Peyer's patch (tissue), 4 donors: ENCODE measurements at regions not wholly inside any gene's neighbourhood (a gene's known extent, or its start where the extent isn't known, plus 50 kb on each side); places are given as distances from the start of the nearest gene placed in this dataset.

Experiments used
- DNase-seq, 3 donors: peaks; one replicate each; pipeline ENCODE4 v3.0.0-alpha.2; 2017 to 2019
- H3K27ac ChIP-seq, 4 donors: fragments of 200-600 bp; sonication (generic); one replicate each; pipeline ENCODE4 v1.5.1; 2016 to 2019
- H3K27me3 ChIP-seq, 2 donors: fragments of 200-600 bp; sonication (generic); one replicate each; pipeline ENCODE4 v1.5.1; 2019
- H3K36me3 ChIP-seq, 3 donors: fragments of 200-600 bp; sonication (generic); one replicate each; pipeline ENCODE4 v1.5.1; 2016 to 2019
- H3K4me1 ChIP-seq, 4 donors: fragments of 200-600 bp; sonication (generic); one replicate each; pipeline ENCODE4 v1.5.1; 2016 to 2019
- H3K4me3 ChIP-seq, 4 donors: fragments of 200-600 bp; sonication (generic); 1 replicate in 3 of 4; 2 replicates in 1 of 4; pipeline ENCODE4 v1.5.1; 2016 to 2019; ENCODE audit warnings: mild to moderate bottlenecking in 1 of 4
- H3K9me3 ChIP-seq, 4 donors: fragments of 200-600 bp; sonication (generic); one replicate each; pipeline ENCODE4 v1.5.1; 2016 to 2019; ENCODE audit warnings: mild to moderate bottlenecking in 1 of 4
- CTCF ChIP-seq, 6 experiments: fragments of 450-650 bp in 4 of 6; fragments of 200-600 bp in 2 of 6; sonication (generic) in 1 of 6; IDR thresholded peaks; one replicate each; pipeline ENCODE4 v1.5.1; 2017 to 2019; ENCODE audit warnings: antibody characterized with exemption in 6 of 6, mild to moderate bottlenecking in 3 of 6, moderate library complexity in 1 of 6
- POLR2A ChIP-seq, 2 donors: fragments of 450-650 bp; IDR thresholded peaks; one replicate each; pipeline ENCODE4 v1.5.1; 2017; ENCODE audit warnings: antibody characterized with exemption in 2 of 2, mild to moderate bottlenecking in 2 of 2, moderate library complexity in 2 of 2

GRCh38 chr20:58065508-58066361, 162.7 kb downstream of the ANKRD60 start:
- peak in 1 of 3 donors; percentile 13 for DNase-seq
- Histone ChIP-seq H3K27ac (no peak overlapping the region), H3K27me3 (no peaks in the 10 kb centered on the region), H3K36me3 (no peaks in the 10 kb centered on the region), H3K9me3 (no peaks in the 10 kb centered on the region), H3K4me3 (no peak overlapping the region), H3K4me1 (no peaks in the 10 kb centered on the region)
- TF ChIP-seq POLR2A (IDR thresholded peaks at IDR 0.05) = no peak
- TF ChIP-seq CTCF (IDR thresholded peaks at IDR 0.05) = no peak

- Histone ChIP-seq H3K36me3 (no peaks in the 10 kb centered on the region), H3K9me3 (no peaks in the 10 kb centered on the region), H3K4me1 (no peaks in the 10 kb centered on the region), H3K27ac (no peak overlapping the region), H3K4me3 (no peak overlapping the region), H3K27me3 (no peaks in the 10 kb centered on the region)
- peak in 1 of 3 donors; percentile 27 for DNase-seq
- TF ChIP-seq POLR2A (IDR thresholded peaks at IDR 0.05) = no peak
- no peak for TF ChIP-seq CTCF (IDR thresholded peaks at IDR 0.05)
Observed at GRCh38 chr20:58064411-58065010, 163.9 kb downstream of the ANKRD60 start.

GRCh38 chr20:58059260-58059544, 169.3 kb downstream of the ANKRD60 start:
- TF ChIP-seq CTCF (IDR thresholded peaks at IDR 0.05) (no peak), POLR2A (IDR thresholded peaks at IDR 0.05) (no peak)
- Histone ChIP-seq H3K4me1 (peaks cover 0 to 8% (median 0%) of the 10 kb centered on the region in 4 donors), H3K9me3 (no peaks in the 10 kb centered on the region), H3K4me3 (no peak overlapping the region), H3K36me3 (no peaks in the 10 kb centered on the region), H3K27ac (no peak overlapping the region), H3K27me3 (no peaks in the 10 kb centered on the region)
- peak in 1 of 3 donors; percentile 11 for DNase-seq

- Histone ChIP-seq H3K9me3 (no peaks in the 10 kb centered on the region), H3K27ac (no peak overlapping the region), H3K4me1 (peaks cover 0 to 8% (median 0%) of the 10 kb centered on the region in 4 donors), H3K27me3 (no peaks in the 10 kb centered on the region), H3K4me3 (no peak overlapping the region), H3K36me3 (no peaks in the 10 kb centered on the region)
- peak in 1 of 3 donors; percentile 28 for DNase-seq
- TF ChIP-seq POLR2A (IDR thresholded peaks at IDR 0.05) (no peak), CTCF (IDR thresholded peaks at IDR 0.05) (no peak)
Observed at GRCh38 chr20:58058421-58059259, 169.8 kb downstream of the ANKRD60 start.

- peaks cover 0 to 8% (median 0%) of the 10 kb centered on the region in 4 donors for H3K4me1 ChIP-seq
- H3K9me3 ChIP-seq = no peaks in the 10 kb centered on the region
- H3K4me3 ChIP-seq = no peak overlapping the region
- DNase-seq = peak in 1 of 3 donors; percentile 0
- no peaks in the 10 kb centered on the region for H3K27me3 ChIP-seq
- TF ChIP-seq POLR2A (IDR thresholded peaks at IDR 0.05) = no peak
- TF ChIP-seq CTCF (IDR thresholded peaks at IDR 0.05) = no peak
- no peaks in the 10 kb centered on the region for H3K36me3 ChIP-seq
- no peak overlapping the region for H3K27ac ChIP-seq
Observed at GRCh38 chr20:58056921-58057686, 171.3 kb downstream of the ANKRD60 start.
